Naive B cell (primary cell): ENCODE measurements at regions not wholly inside any gene's neighbourhood (a gene's known extent, or its start where the extent isn't known, plus 50 kb on each side); places are given as distances from the start of the nearest gene placed in this dataset.

ENCODE experiments used
- ATAC-seq, 2 donors: fragments of 150-1000 bp; cut with Tn5 transposase; 2 replicates each; pipeline ENCODE4 v1.10.0; 2021; ENCODE audit warnings: low read depth in 2 of 2, mild to moderate bottlenecking in 2 of 2, moderate library complexity in 2 of 2
- DNase-seq: peaks from one replicate; pipeline ENCODE4 v3.0.0; 2022
- H3K27ac Mint-ChIP-seq, 6 donors: one replicate each; pipeline ENCODE4 v1.8.0; 2020 to 2022; ENCODE audit warnings: mild to moderate bottlenecking in 6 of 6, mixed read lengths in 6 of 6, moderate library complexity in 5 of 6, inconsistent platforms in 2 of 6
- H3K27me3 Mint-ChIP-seq, 3 donors: one replicate each; pipeline ENCODE4 v1.8.0; 2021 to 2022; ENCODE audit warnings: mixed read lengths in 3 of 3, mild to moderate bottlenecking in 1 of 3
- H3K36me3 Mint-ChIP-seq, 2 donors: one replicate each; pipeline ENCODE4 v1.8.0; 2020 to 2022; ENCODE audit warnings: mixed read lengths in 2 of 2, inconsistent platforms in 1 of 2, mild to moderate bottlenecking in 1 of 2
- H3K4me1 Mint-ChIP-seq, 3 donors: one replicate each; pipeline ENCODE4 v1.8.0; 2020 to 2022; ENCODE audit warnings: mixed read lengths in 3 of 3, inconsistent platforms in 1 of 3, mild to moderate bottlenecking in 1 of 3, moderate library complexity in 1 of 3
- H3K4me3 Mint-ChIP-seq, 8 donors: one replicate each; pipeline ENCODE4 v1.8.0; 2020 to 2022; ENCODE audit warnings: mild to moderate bottlenecking in 8 of 8, mixed read lengths in 8 of 8, moderate library complexity in 8 of 8, inconsistent platforms in 2 of 8
- H3K9me3 Mint-ChIP-seq, 7 donors: one replicate each; pipeline ENCODE4 v1.8.0; 2020 to 2022; ENCODE audit warnings: mixed read lengths in 7 of 7, mild to moderate bottlenecking in 5 of 7, inconsistent platforms in 2 of 7, moderate library complexity in 1 of 7

- DNase-seq: no peak
- ATAC-seq: no peak
- no peaks in the 10 kb centered on the region for H3K27me3 Mint-ChIP-seq
- no peak overlapping the region for H3K4me3 Mint-ChIP-seq
- no peak overlapping the region for H3K27ac Mint-ChIP-seq
- H3K4me1 Mint-ChIP-seq: peaks cover 0 to 4% (median 0%) of the 10 kb centered on the region in 3 donors
- peaks cover 5 to 22% (median 13%) of the 10 kb centered on the region in 7 donors for H3K9me3 Mint-ChIP-seq
- H3K36me3 Mint-ChIP-seq: peaks cover 15 to 27% of the 10 kb centered on the region in 2 donors
Observed at GRCh38 chr1:222918801-222919477, 104.1 kb downstream of the DISP1 start.

- Mint-ChIP-seq H3K9me3 (peaks cover 5 to 21% (median 13%) of the 10 kb centered on the region in 7 donors), H3K4me1 (peaks cover 0 to 4% (median 0%) of the 10 kb centered on the region in 3 donors), H3K27ac (no peak overlapping the region), H3K27me3 (no peaks in the 10 kb centered on the region), H3K36me3 (peaks cover 15 to 27% of the 10 kb centered on the region in 2 donors), H3K4me3 (no peak overlapping the region)
- DNase-seq (no peak), ATAC-seq (no peak)
Observed at GRCh38 chr1:222919478-222919865, 104.6 kb downstream of the DISP1 start.

- peaks cover 0 to 2% (median 0%) of the 10 kb centered on the region in 3 donors for H3K4me1 Mint-ChIP-seq
- H3K27me3 Mint-ChIP-seq: no peaks in the 10 kb centered on the region
- H3K27ac Mint-ChIP-seq: no peak overlapping the region
- H3K36me3 Mint-ChIP-seq: peaks cover 15 to 25% of the 10 kb centered on the region in 2 donors
- DNase-seq (no peak), ATAC-seq (no peak)
- H3K9me3 Mint-ChIP-seq: peaks cover 5 to 21% (median 13%) of the 10 kb centered on the region in 7 donors
- no peak overlapping the region for H3K4me3 Mint-ChIP-seq
Observed at GRCh38 chr1:222920169-222920568, 105.3 kb downstream of the DISP1 start.

GRCh38 chr1:222921945-222922344 lies 107.1 kb downstream of the DISP1 start:
- Mint-ChIP-seq H3K4me1 (no peaks in the 10 kb centered on the region), H3K36me3 (peaks cover 11 to 16% of the 10 kb centered on the region in 2 donors), H3K27ac (no peak overlapping the region), H3K27me3 (no peaks in the 10 kb centered on the region), H3K9me3 (peaks cover 3 to 15% (median 9%) of the 10 kb centered on the region in 7 donors), H3K4me3 (no peak overlapping the region)
- DNase-seq (no peak), ATAC-seq (no peak)

GRCh38 chr1:222923506-222923905 lies 108.7 kb downstream of the DISP1 start:
- DNase-seq (no peak), ATAC-seq (no peak)
- no peaks in the 10 kb centered on the region for H3K9me3 Mint-ChIP-seq
- peaks cover 0 to 4% (median 0%) of the 10 kb centered on the region in 3 donors for H3K4me1 Mint-ChIP-seq
- H3K27me3 Mint-ChIP-seq: no peaks in the 10 kb centered on the region
- H3K27ac Mint-ChIP-seq: no peak overlapping the region
- no peak overlapping the region for H3K4me3 Mint-ChIP-seq
- peaks cover 0 to 2% of the 10 kb centered on the region in 2 donors for H3K36me3 Mint-ChIP-seq

- peaks cover 0 to 5% (median 0%) of the 10 kb centered on the region in 3 donors for H3K4me1 Mint-ChIP-seq
- ATAC-seq (no peak), DNase-seq (no peak)
- no peak overlapping the region for H3K27ac Mint-ChIP-seq
- no peaks in the 10 kb centered on the region for H3K27me3 Mint-ChIP-seq
- H3K4me3 Mint-ChIP-seq: no peak overlapping the region
- no peaks in the 10 kb centered on the region for H3K36me3 Mint-ChIP-seq
- no peaks in the 10 kb centered on the region for H3K9me3 Mint-ChIP-seq
Observed at GRCh38 chr1:222924136-222924706, 109.4 kb downstream of the DISP1 start.

- Mint-ChIP-seq H3K4me1 (peaks cover 0 to 5% (median 0%) of the 10 kb centered on the region in 3 donors), H3K27me3 (no peaks in the 10 kb centered on the region), H3K27ac (no peak overlapping the region), H3K9me3 (no peaks in the 10 kb centered on the region), H3K36me3 (no peaks in the 10 kb centered on the region), H3K4me3 (no peak overlapping the region)
- DNase-seq: no peak
- no peak for ATAC-seq
Observed at GRCh38 chr1:222926566-222926965, 111.7 kb downstream of the DISP1 start.

- ATAC-seq: no peak
- H3K36me3 Mint-ChIP-seq: no peaks in the 10 kb centered on the region
Observed at GRCh38 chr1:222927031-222927430, 112.2 kb downstream of the DISP1 start.

GRCh38 chr1:222928212-222928611 lies 113.4 kb downstream of the DISP1 start:
- no peaks in the 10 kb centered on the region for H3K27me3 Mint-ChIP-seq
- no peak for ATAC-seq
- H3K4me1 Mint-ChIP-seq: peaks cover 0 to 5% (median 0%) of the 10 kb centered on the region in 3 donors
- no peak for DNase-seq
- no peak overlapping the region for H3K4me3 Mint-ChIP-seq
- H3K27ac Mint-ChIP-seq: peak overlapping the region in 1 of 6 donors; percentile 2
- H3K9me3 Mint-ChIP-seq: no peaks in the 10 kb centered on the region
- no peaks in the 10 kb centered on the region for H3K36me3 Mint-ChIP-seq

More at GRCh38 chr1:222927031-222927430, 112.2 kb downstream of the DISP1 start:
- Mint-ChIP-seq H3K4me3 (no peak overlapping the region), H3K9me3 (no peaks in the 10 kb centered on the region), H3K27ac (peak overlapping the region in 1 of 6 donors; percentile 18), H3K27me3 (no peaks in the 10 kb centered on the region), H3K4me1 (peaks cover 0 to 5% (median 0%) of the 10 kb centered on the region in 3 donors)
- no peak for DNase-seq

GRCh38 chr1:222930070-222930469 lies 115.2 kb downstream of the DISP1 start:
- Mint-ChIP-seq H3K36me3 (no peaks in the 10 kb centered on the region), H3K4me1 (peaks cover 0 to 5% (median 1%) of the 10 kb centered on the region in 3 donors), H3K27ac (peak overlapping the region in 1 of 6 donors; percentile 15), H3K4me3 (no peak overlapping the region), H3K27me3 (no peaks in the 10 kb centered on the region), H3K9me3 (no peaks in the 10 kb centered on the region)
- no peak for DNase-seq
- no peak for ATAC-seq

- H3K36me3 Mint-ChIP-seq: no peaks in the 10 kb centered on the region
- DNase-seq: no peak
- no peaks in the 10 kb centered on the region for H3K9me3 Mint-ChIP-seq
- ATAC-seq: no peak
- H3K27ac Mint-ChIP-seq: peak overlapping the region in 2 of 6 donors; percentile 16 to 61
- no peak overlapping the region for H3K4me3 Mint-ChIP-seq
- H3K4me1 Mint-ChIP-seq: peaks cover 0 to 5% (median 5%) of the 10 kb centered on the region in 3 donors
- H3K27me3 Mint-ChIP-seq: no peaks in the 10 kb centered on the region
Observed at GRCh38 chr1:222931023-222931422, 116.2 kb downstream of the DISP1 start.

GRCh38 chr1:222933273-222933672 lies 118.4 kb downstream of the DISP1 start:
- Mint-ChIP-seq H3K36me3 (no peaks in the 10 kb centered on the region), H3K4me3 (no peak overlapping the region), H3K27ac (no peak overlapping the region), H3K4me1 (peaks cover 0 to 5% (median 4%) of the 10 kb centered on the region in 3 donors), H3K27me3 (no peaks in the 10 kb centered on the region), H3K9me3 (no peaks in the 10 kb centered on the region)
- ATAC-seq (no peak), DNase-seq (no peak)

GRCh38 chr1:222935239-222935900 lies 120.5 kb downstream of the DISP1 start:
- ATAC-seq: no peak
- peaks cover 0 to 5% (median 0%) of the 10 kb centered on the region in 3 donors for H3K4me1 Mint-ChIP-seq
- no peaks in the 10 kb centered on the region for H3K9me3 Mint-ChIP-seq
- H3K36me3 Mint-ChIP-seq: peaks cover 0 to 4% of the 10 kb centered on the region in 2 donors
- no peak for DNase-seq
- no peak overlapping the region for H3K4me3 Mint-ChIP-seq
- H3K27ac Mint-ChIP-seq: peak overlapping the region in 1 of 6 donors; percentile 16
- H3K27me3 Mint-ChIP-seq: no peaks in the 10 kb centered on the region

- ATAC-seq: no peak
- H3K36me3 Mint-ChIP-seq: peaks cover 0 to 10% of the 10 kb centered on the region in 2 donors
Observed at GRCh38 chr1:222936042-222936441, 121.2 kb downstream of the DISP1 start.

More at GRCh38 chr1:222936042-222936441, 121.2 kb downstream of the DISP1 start:
- Mint-ChIP-seq H3K9me3 (no peaks in the 10 kb centered on the region), H3K4me3 (no peak overlapping the region), H3K27ac (no peak overlapping the region), H3K4me1 (peaks cover 0 to 5% (median 0%) of the 10 kb centered on the region in 3 donors), H3K27me3 (no peaks in the 10 kb centered on the region)
- DNase-seq: no peak
